ENCODE measurements at regions not wholly inside any gene's neighbourhood (a gene's known extent, or its start where the extent isn't known, plus 50 kb on each side); places are given as distances from the start of the nearest gene placed in this dataset.

DNA sequence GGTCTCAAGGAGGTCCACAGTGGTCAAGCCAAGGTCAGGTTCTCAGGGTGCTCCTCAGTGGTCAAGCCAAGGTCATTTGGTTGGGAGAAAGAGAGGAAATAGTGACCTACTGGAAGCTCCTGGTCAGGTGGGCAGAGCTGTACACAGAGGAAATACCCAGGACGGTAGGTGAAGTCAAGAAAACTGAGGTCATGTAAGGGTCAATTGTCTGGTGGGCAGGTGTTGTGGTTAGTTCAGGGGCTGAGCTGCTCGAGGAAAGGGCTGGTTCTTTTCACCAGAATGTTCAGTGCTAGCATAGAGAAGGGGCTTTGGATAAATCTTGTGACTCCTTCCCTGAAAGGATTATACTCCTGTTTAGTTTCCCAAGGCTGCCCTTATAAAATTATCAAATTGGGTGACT, 540.5 kb downstream of the VRK1 start:
- Histone ChIP-seq H3K4me3 (ENCODE audit: low read depth, low read length) (no peak overlapping the region), H3K27me3 (ENCODE audit: control insufficient read depth, insufficient read depth, low read length) (no peaks in the 10 kb centered on the region), H3K27ac (ENCODE audit: low read depth, low read length) (no peak overlapping the region), H3K9me3 (ENCODE audit: control insufficient read depth, insufficient read depth, low read length) (peaks cover 37% of the 10 kb centered on the region; the same call in 1 of the 2 replicates)
- ChIA-PET POLR2A (no interaction called here), CTCF (no interaction called here)
- DNase-seq (ENCODE audit: low read depth, low spot score): no peak
- TF ChIP-seq, protein P1, sequence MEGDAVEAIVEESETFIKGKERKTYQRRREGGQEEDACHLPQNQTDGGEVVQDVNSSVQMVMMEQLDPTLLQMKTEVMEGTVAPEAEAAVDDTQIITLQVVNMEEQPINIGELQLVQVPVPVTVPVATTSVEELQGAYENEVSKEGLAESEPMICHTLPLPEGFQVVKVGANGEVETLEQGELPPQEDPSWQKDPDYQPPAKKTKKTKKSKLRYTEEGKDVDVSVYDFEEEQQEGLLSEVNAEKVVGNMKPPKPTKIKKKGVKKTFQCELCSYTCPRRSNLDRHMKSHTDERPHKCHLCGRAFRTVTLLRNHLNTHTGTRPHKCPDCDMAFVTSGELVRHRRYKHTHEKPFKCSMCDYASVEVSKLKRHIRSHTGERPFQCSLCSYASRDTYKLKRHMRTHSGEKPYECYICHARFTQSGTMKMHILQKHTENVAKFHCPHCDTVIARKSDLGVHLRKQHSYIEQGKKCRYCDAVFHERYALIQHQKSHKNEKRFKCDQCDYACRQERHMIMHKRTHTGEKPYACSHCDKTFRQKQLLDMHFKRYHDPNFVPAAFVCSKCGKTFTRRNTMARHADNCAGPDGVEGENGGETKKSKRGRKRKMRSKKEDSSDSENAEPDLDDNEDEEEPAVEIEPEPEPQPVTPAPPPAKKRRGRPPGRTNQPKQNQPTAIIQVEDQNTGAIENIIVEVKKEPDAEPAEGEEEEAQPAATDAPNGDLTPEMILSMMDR (IDR thresholded peaks at IDR 0.05; ENCODE audit: low read depth, low read length): no peak

- ChIA-PET POLR2A (no interaction called here), CTCF (no interaction called here)
- Histone ChIP-seq H3K9me3 (ENCODE audit: control insufficient read depth, insufficient read depth, low read length) (peaks cover 40% of the 10 kb centered on the region), H3K27ac (ENCODE audit: low read depth, low read length) (no peak overlapping the region), H3K4me3 (ENCODE audit: low read depth, low read length) (no peak overlapping the region), H3K27me3 (ENCODE audit: control insufficient read depth, insufficient read depth, low read length) (no peaks in the 10 kb centered on the region)
- no peak for DNase-seq (ENCODE audit: low read depth, low spot score)
- TF ChIP-seq, protein P1 (IDR thresholded peaks at IDR 0.05; ENCODE audit: low read depth, low read length): no peak
Measured at GRCh38 chr14:97344666-97345065, 547.5 kb downstream of the VRK1 start.

GRCh38 chr14:97346675-97347074, 549.5 kb downstream of the VRK1 start:
- no peak for DNase-seq (ENCODE audit: low read depth, low spot score)
- Histone ChIP-seq H3K9me3 (ENCODE audit: control insufficient read depth, insufficient read depth, low read length) (peaks cover 44% of the 10 kb centered on the region), H3K27ac (ENCODE audit: low read depth, low read length) (no peak overlapping the region), H3K4me3 (ENCODE audit: low read depth, low read length) (no peak overlapping the region), H3K27me3 (ENCODE audit: control insufficient read depth, insufficient read depth, low read length) (no peaks in the 10 kb centered on the region)
- CTCF ChIA-PET: no interaction called here
- TF ChIP-seq, protein P1 (IDR thresholded peaks at IDR 0.05; ENCODE audit: low read depth, low read length): no peak
- POLR2A ChIA-PET: no interaction called here

- Histone ChIP-seq H3K4me3 (ENCODE audit: low read depth, low read length) (no peak overlapping the region), H3K27me3 (ENCODE audit: control insufficient read depth, insufficient read depth, low read length) (no peaks in the 10 kb centered on the region), H3K9me3 (ENCODE audit: control insufficient read depth, insufficient read depth, low read length) (peaks cover 37% of the 10 kb centered on the region), H3K27ac (ENCODE audit: low read depth, low read length) (no peak overlapping the region)
- POLR2A ChIA-PET: no interaction called here
- TF ChIP-seq, protein P1 (IDR thresholded peaks at IDR 0.05; ENCODE audit: low read depth, low read length): no peak
- DNase-seq (ENCODE audit: low read depth, low spot score): no peak
- CTCF ChIA-PET: no interaction called here
Measured at GRCh38 chr14:97349463-97349862, 552.3 kb downstream of the VRK1 start.

DNA sequence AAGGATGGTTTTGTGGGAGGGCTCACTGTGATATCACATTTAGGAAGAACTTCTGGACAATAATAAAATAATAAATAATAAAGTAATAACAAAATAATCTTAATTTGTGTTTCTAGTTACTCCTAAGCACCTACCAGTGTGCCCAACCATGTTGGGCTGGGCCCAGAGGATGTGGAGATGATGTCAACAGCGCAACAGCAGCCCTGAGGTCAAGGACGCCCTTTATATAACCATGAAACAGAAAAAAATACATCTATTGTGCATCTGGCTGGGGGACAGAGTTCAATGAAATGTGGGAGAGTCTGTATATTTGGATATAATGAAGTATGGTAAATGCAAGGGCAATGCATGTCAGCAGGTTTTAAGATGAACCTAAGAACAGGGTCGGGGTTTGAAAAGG, 552.8 kb downstream of the VRK1 start:
- H3K4me3 ChIP-seq (ENCODE audit: low read depth, low read length): no peak overlapping the region
- CTCF ChIA-PET: no interaction called here

More for the DNA sequence above, 552.8 kb downstream of the VRK1 start:
- TF ChIP-seq, protein P1 (IDR thresholded peaks at IDR 0.05; ENCODE audit: low read depth, low read length): no peak
- DNase-seq (ENCODE audit: low read depth, low spot score): no peak
- POLR2A ChIA-PET: no interaction called here
- H3K9me3 ChIP-seq (ENCODE audit: control insufficient read depth, insufficient read depth, low read length): peaks cover 37% of the 10 kb centered on the region
- H3K27me3 ChIP-seq (ENCODE audit: control insufficient read depth, insufficient read depth, low read length): no peaks in the 10 kb centered on the region
- no peak overlapping the region for H3K27ac ChIP-seq (ENCODE audit: low read depth, low read length)

Data from AG04450 (cell line).